ENCODE measurements at regions not wholly inside any gene's neighbourhood (a gene's known extent, or its start where the extent isn't known, plus 50 kb on each side); places are given as distances from the start of the nearest gene placed in this dataset.

DNA sequence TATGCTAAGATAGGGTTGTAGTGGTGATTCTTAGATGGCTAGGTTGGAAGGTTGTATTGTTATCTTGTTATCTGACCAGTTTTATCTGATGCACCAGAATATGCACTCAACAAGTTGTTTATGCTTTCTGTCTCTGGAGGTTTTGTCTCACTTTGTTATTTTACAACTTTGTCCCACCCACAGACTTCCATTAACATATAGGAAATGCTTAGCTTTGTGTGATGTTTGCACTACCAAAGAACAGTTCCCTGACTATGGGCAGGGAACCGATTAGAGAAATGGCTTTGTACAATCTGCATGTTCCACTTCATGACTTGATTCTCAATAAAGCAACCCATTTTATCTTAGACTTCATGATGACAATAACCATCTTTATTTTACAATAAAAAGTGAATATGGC, 160.6 kb upstream of the CDH20 start:
- no peak for DNase-seq (ENCODE audit: low spot score)
- H3K27ac Mint-ChIP-seq (ENCODE audit: unreplicated experiment) = no peak overlapping the region
- H3K36me3 Mint-ChIP-seq (ENCODE audit: low read depth, unreplicated experiment) = no peaks in the 10 kb centered on the region
- TF ChIP-seq CTCF (IDR thresholded peaks at IDR 0.05; ENCODE audit: unreplicated experiment) = no peak
- peaks cover 2% of the 10 kb centered on the region for H3K4me1 Mint-ChIP-seq (ENCODE audit: unreplicated experiment)
- H3K27me3 Mint-ChIP-seq (ENCODE audit: unreplicated experiment) = peaks cover 1% of the 10 kb centered on the region
- H3K4me3 Mint-ChIP-seq (ENCODE audit: unreplicated experiment) = no peak overlapping the region
- no peaks in the 10 kb centered on the region for H3K9me3 Mint-ChIP-seq (ENCODE audit: unreplicated experiment)

DNA sequence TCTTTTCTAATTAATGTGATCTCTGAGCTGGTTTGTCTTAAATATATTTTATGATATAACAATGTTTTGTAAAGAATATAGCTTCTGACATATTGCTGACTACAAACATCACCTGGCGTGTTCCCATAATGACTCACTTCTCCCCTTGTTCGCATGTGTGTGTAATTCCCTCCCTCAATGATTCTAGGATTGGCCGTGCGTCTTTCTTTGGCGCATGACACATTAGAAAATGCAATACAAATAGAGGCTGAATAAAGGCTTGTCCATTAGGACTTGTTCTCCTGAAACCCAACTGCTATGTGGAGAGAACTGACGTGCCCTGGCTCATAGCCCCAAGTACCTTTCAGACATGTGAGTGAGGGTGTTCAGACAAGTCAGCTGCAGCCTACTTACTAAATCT, 159.7 kb upstream of the CDH20 start:
- no peak for DNase-seq (ENCODE audit: low spot score)
- no peaks in the 10 kb centered on the region for H3K9me3 Mint-ChIP-seq (ENCODE audit: unreplicated experiment)
- H3K36me3 Mint-ChIP-seq (ENCODE audit: low read depth, unreplicated experiment) = no peaks in the 10 kb centered on the region
- H3K4me1 Mint-ChIP-seq (ENCODE audit: unreplicated experiment) = peaks cover 2% of the 10 kb centered on the region
- no peak overlapping the region for H3K27ac Mint-ChIP-seq (ENCODE audit: unreplicated experiment)
- H3K27me3 Mint-ChIP-seq (ENCODE audit: unreplicated experiment) = peaks cover 1% of the 10 kb centered on the region
- H3K4me3 Mint-ChIP-seq (ENCODE audit: unreplicated experiment) = no peak overlapping the region
- TF ChIP-seq CTCF (IDR thresholded peaks at IDR 0.05; ENCODE audit: unreplicated experiment) = no peak

- Mint-ChIP-seq H3K4me1 (ENCODE audit: unreplicated experiment) (no peaks in the 10 kb centered on the region), H3K36me3 (ENCODE audit: low read depth, unreplicated experiment) (no peaks in the 10 kb centered on the region), H3K27ac (ENCODE audit: unreplicated experiment) (no peak overlapping the region), H3K4me3 (ENCODE audit: unreplicated experiment) (no peak overlapping the region), H3K9me3 (ENCODE audit: unreplicated experiment) (no peaks in the 10 kb centered on the region), H3K27me3 (ENCODE audit: unreplicated experiment) (no peaks in the 10 kb centered on the region)
- DNase-seq (ENCODE audit: low spot score) = no peak
- no peak for TF ChIP-seq CTCF (IDR thresholded peaks at IDR 0.05; ENCODE audit: unreplicated experiment)
Observed at GRCh38 chr18:61183798-61184197, 149.4 kb upstream of the CDH20 start.

DNA sequence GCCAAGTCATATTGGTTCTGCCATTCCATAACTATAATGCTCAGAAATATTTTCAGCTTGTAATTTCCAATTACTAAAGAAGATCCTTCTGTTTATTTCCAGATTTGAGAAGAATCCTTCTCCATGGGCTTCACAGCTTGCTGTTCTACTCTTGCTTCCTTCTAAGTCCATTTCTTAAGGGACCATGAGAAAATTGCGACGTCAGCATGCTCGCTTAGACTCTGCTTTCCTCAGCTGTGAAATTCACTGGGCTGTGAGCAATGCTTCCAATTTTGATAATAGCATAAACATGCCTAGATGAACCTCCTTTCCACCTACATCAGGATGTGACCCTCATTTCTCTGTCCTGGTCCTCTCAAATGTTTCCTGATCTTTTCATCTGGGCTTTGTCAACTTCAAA, 145.3 kb upstream of the CDH20 start:
- H3K36me3 Mint-ChIP-seq (ENCODE audit: low read depth, unreplicated experiment) = no peaks in the 10 kb centered on the region
- no peak for DNase-seq (ENCODE audit: low spot score)
- H3K4me1 Mint-ChIP-seq (ENCODE audit: unreplicated experiment) = no peaks in the 10 kb centered on the region
- TF ChIP-seq CTCF (IDR thresholded peaks at IDR 0.05; ENCODE audit: unreplicated experiment) = no peak
- H3K27me3 Mint-ChIP-seq (ENCODE audit: unreplicated experiment) = no peaks in the 10 kb centered on the region
- H3K4me3 Mint-ChIP-seq (ENCODE audit: unreplicated experiment) = no peak overlapping the region
- H3K9me3 Mint-ChIP-seq (ENCODE audit: unreplicated experiment) = no peaks in the 10 kb centered on the region
- H3K27ac Mint-ChIP-seq (ENCODE audit: unreplicated experiment) = no peak overlapping the region

GRCh38 chr18:61189376-61189775, 143.9 kb upstream of the CDH20 start:
- Mint-ChIP-seq H3K36me3 (ENCODE audit: low read depth, unreplicated experiment) (no peaks in the 10 kb centered on the region), H3K4me3 (ENCODE audit: unreplicated experiment) (no peak overlapping the region), H3K27me3 (ENCODE audit: unreplicated experiment) (no peaks in the 10 kb centered on the region), H3K9me3 (ENCODE audit: unreplicated experiment) (no peaks in the 10 kb centered on the region), H3K4me1 (ENCODE audit: unreplicated experiment) (no peaks in the 10 kb centered on the region), H3K27ac (ENCODE audit: unreplicated experiment) (no peak overlapping the region)
- TF ChIP-seq CTCF (IDR thresholded peaks at IDR 0.05; ENCODE audit: unreplicated experiment) = no peak
- no peak for DNase-seq (ENCODE audit: low spot score)

Data from endothelial cell (in vitro differentiated cells).